H1 (cell line): ENCODE measurements at regions not wholly inside any gene's neighbourhood (a gene's known extent, or its start where the extent isn't known, plus 50 kb on each side); places are given as distances from the start of the nearest gene placed in this dataset.

ENCODE experiments used
- CEBPB ChIP-seq: IDR thresholded peaks from 2 replicates; pipeline ENCODE4 v1.6.1; 2012; ENCODE audit warnings: low read depth, low read length
- CREB1 ChIP-seq: IDR thresholded peaks from 2 replicates; pipeline ENCODE4 v1.6.1; 2012; ENCODE audit warnings: inconsistent platforms
- EGR1 ChIP-seq: IDR thresholded peaks from 2 replicates; pipeline ENCODE4 v1.6.1; 2011; ENCODE audit warnings: low read depth, low read length, borderline replicate concordance
- EP300 ChIP-seq, 2 experiments: IDR thresholded peaks; 1 replicate in 1 of 2; 2 replicates in 1 of 2; pipeline ENCODE4 v1.6.1; 2011 to 2012; ENCODE audit warnings: low read depth in 2 of 2, low read length in 2 of 2, mild to moderate bottlenecking in 2 of 2, borderline replicate concordance in 1 of 2, inconsistent platforms in 1 of 2, moderate library complexity in 1 of 2
- EZH2 ChIP-seq: fragments of 200-600 bp; sonication (generic); IDR thresholded peaks from 2 replicates; pipeline ENCODE4 v1.7.1; 2012; ENCODE audit warnings: low read depth, mild to moderate bottlenecking, moderate library complexity, low read length, inconsistent platforms; ENCODE audit not compliant: severe bottlenecking
- FOSL1 ChIP-seq: IDR thresholded peaks from 2 replicates; pipeline ENCODE4 v1.6.1; 2011; ENCODE audit warnings: mild to moderate bottlenecking, low read depth, low read length, moderate library complexity; ENCODE audit not compliant: insufficient read depth
- HDAC2 ChIP-seq, 2 experiments: fragments of 300-600 bp in 1 of 2; sonication (generic) in 1 of 2; IDR thresholded peaks; 2 replicates each; pipeline ENCODE4 v1.6.1; 2011 to 2012; ENCODE audit warnings: low read depth in 2 of 2, low read length in 2 of 2, mild to moderate bottlenecking in 2 of 2, moderate library complexity in 2 of 2, borderline replicate concordance in 1 of 2, inconsistent platforms in 1 of 2
- NANOG ChIP-seq: IDR thresholded peaks from 2 replicates; pipeline ENCODE4 v1.6.1; 2011; ENCODE audit warnings: low read length, low read depth, mild to moderate bottlenecking, inconsistent platforms; ENCODE audit not compliant: insufficient read depth, poor library complexity, severe bottlenecking
- POLR2AphosphoS5 ChIP-seq: IDR thresholded peaks from 2 replicates; pipeline ENCODE4 v1.6.1; 2011; ENCODE audit warnings: low read depth, low read length
- TF ChIP-seq, protein P1 (sequence below): IDR thresholded peaks from 2 replicates; pipeline ENCODE4 v1.6.1; 2012; ENCODE audit warnings: inconsistent platforms
- TF ChIP-seq, protein P2 (sequence below), 3 experiments: IDR thresholded peaks; 1 replicate in 2 of 3; 2 replicates in 1 of 3; pipeline versions ENCODE4 v1.5.1 to v1.6.1; 2011; ENCODE audit warnings: low read length in 3 of 3, mild to moderate bottlenecking in 3 of 3, inconsistent platforms in 2 of 3, low read depth in 1 of 3, moderate library complexity in 1 of 3; ENCODE audit not compliant: insufficient read depth in 1 of 3; ENCODE audit errors: control extremely low read depth in 1 of 3
- TF ChIP-seq, protein P3 (sequence below): IDR thresholded peaks from 2 replicates; pipeline ENCODE4 v1.6.1; 2011; ENCODE audit warnings: low read length, improper control_type of control experiment

DNA sequence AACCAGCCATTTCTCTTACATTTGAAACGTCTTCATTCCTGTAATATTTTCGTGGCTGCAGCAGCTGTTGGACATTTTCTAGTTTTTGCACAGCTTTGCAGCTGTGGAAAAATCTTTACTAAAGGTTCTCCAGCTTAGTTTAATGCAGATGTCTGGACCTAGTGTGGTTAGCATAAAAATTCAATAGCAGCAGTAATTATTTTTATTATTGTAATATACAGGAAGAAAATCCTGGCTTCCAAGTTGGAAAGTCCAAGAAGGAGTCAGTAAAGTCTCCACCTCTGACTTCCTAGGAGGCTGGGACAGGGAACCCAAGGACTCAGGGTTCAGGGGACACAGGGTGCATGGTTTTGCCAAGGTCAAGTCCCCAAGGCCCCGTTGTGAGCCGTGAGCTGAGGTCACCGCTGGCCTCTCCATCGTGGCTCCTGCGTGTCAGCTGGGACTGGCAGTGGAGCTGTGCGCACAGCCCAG is 230.6 kb downstream of the FNDC1 start:
- no peak for TF ChIP-seq EZH2
- no peak for TF ChIP-seq EP300 (IDR thresholded peaks at IDR 0.05; ENCODE audit: borderline replicate concordance in 1 of 2, low read depth in 2 of 2, low read length in 2 of 2)
- TF ChIP-seq, protein P1, sequence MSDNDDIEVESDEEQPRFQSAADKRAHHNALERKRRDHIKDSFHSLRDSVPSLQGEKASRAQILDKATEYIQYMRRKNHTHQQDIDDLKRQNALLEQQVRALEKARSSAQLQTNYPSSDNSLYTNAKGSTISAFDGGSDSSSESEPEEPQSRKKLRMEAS: no peak
- TF ChIP-seq, protein P2, sequence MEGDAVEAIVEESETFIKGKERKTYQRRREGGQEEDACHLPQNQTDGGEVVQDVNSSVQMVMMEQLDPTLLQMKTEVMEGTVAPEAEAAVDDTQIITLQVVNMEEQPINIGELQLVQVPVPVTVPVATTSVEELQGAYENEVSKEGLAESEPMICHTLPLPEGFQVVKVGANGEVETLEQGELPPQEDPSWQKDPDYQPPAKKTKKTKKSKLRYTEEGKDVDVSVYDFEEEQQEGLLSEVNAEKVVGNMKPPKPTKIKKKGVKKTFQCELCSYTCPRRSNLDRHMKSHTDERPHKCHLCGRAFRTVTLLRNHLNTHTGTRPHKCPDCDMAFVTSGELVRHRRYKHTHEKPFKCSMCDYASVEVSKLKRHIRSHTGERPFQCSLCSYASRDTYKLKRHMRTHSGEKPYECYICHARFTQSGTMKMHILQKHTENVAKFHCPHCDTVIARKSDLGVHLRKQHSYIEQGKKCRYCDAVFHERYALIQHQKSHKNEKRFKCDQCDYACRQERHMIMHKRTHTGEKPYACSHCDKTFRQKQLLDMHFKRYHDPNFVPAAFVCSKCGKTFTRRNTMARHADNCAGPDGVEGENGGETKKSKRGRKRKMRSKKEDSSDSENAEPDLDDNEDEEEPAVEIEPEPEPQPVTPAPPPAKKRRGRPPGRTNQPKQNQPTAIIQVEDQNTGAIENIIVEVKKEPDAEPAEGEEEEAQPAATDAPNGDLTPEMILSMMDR (IDR thresholded peaks at IDR 0.05; ENCODE audit: control extremely low read depth in 1 of 3, insufficient read depth in 1 of 3, low read depth in 1 of 3, low read length in 3 of 3): no peak
- TF ChIP-seq CEBPB: no peak
- TF ChIP-seq POLR2AphosphoS5: no peak
- TF ChIP-seq, protein P3, sequence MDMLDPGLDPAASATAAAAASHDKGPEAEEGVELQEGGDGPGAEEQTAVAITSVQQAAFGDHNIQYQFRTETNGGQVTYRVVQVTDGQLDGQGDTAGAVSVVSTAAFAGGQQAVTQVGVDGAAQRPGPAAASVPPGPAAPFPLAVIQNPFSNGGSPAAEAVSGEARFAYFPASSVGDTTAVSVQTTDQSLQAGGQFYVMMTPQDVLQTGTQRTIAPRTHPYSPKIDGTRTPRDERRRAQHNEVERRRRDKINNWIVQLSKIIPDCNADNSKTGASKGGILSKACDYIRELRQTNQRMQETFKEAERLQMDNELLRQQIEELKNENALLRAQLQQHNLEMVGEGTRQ: no peak
- no peak for TF ChIP-seq HDAC2 (IDR thresholded peaks at IDR 0.05; ENCODE audit: borderline replicate concordance in 1 of 2, low read depth in 2 of 2, low read length in 2 of 2)
- TF ChIP-seq FOSL1: no peak
- TF ChIP-seq NANOG: no peak
- no peak for TF ChIP-seq EGR1
- no peak for TF ChIP-seq CREB1
